SK-N-SH (cell line): ENCODE measurements at regions not wholly inside any gene's neighbourhood (a gene's known extent, or its start where the extent isn't known, plus 50 kb on each side); places are given as distances from the start of the nearest gene placed in this dataset.

Experiments
- EZH2phosphoT487 ChIP-seq: fragments of 200-600 bp; sonication (generic); IDR thresholded peaks from 2 replicates; pipeline ENCODE4 v1.6.1; 2017; ENCODE audit warnings: low read depth, mixed run types, mild to moderate bottlenecking, antibody characterized with exemption, moderate library complexity, borderline replicate concordance
- GABPA ChIP-seq: IDR thresholded peaks from 2 replicates; pipeline ENCODE4 v1.4.0; 2012; ENCODE audit warnings: low read depth, mild to moderate bottlenecking
- GATA2 ChIP-seq: sonication (generic); formaldehyde crosslinking; IDR thresholded peaks from 2 replicates; pipeline ENCODE4 v1.5.0; 2020; ENCODE audit warnings: mild to moderate bottlenecking, missing genetic modification reagents
- JUND ChIP-seq: IDR thresholded peaks from 2 replicates; pipeline ENCODE4 v1.4.0; 2012
- MXI1 ChIP-seq: IDR thresholded peaks from 2 replicates; pipeline ENCODE4 v1.6.1; 2012; ENCODE audit warnings: mild to moderate bottlenecking, low read depth, low read length, improper control_type of control experiment
- NRF1 ChIP-seq: IDR thresholded peaks from 2 replicates; pipeline ENCODE4 v1.6.1; 2012; ENCODE audit warnings: low read depth, mild to moderate bottlenecking, low read length
- POLR2AphosphoS5 ChIP-seq: IDR thresholded peaks from 2 replicates; pipeline ENCODE4 v1.6.1; 2012; ENCODE audit warnings: low read depth, low read length
- RAD21 ChIP-seq: IDR thresholded peaks from 2 replicates; pipeline ENCODE4 v1.6.1; 2012; ENCODE audit warnings: mild to moderate bottlenecking, low read length
- YY1 ChIP-seq: IDR thresholded peaks from 2 replicates; pipeline ENCODE4 v1.4.0; 2012; ENCODE audit warnings: low read depth, mild to moderate bottlenecking
- TF ChIP-seq, protein P1 (sequence below): fragments of 200-600 bp; sonication (generic); IDR thresholded peaks from 2 replicates; pipeline ENCODE4 v1.6.1; 2017; ENCODE audit warnings: antibody characterized with exemption, mild to moderate bottlenecking, moderate library complexity
- TF ChIP-seq, protein P2 (sequence below): IDR thresholded peaks from 2 replicates; pipeline ENCODE4 v1.6.1; 2012; ENCODE audit warnings: mild to moderate bottlenecking, low read depth, low read length, moderate library complexity
- TF ChIP-seq, protein P3 (sequence below): IDR thresholded peaks from 2 replicates; pipeline ENCODE4 v1.4.0; 2012; ENCODE audit warnings: low read depth
- TF ChIP-seq, protein P4 (sequence below): fragments of 150-350 bp; IDR thresholded peaks from 2 replicates; pipeline ENCODE4 v1.6.1; 2017; ENCODE audit warnings: antibody characterized with exemption, low read length, low read depth, borderline replicate concordance

DNA sequence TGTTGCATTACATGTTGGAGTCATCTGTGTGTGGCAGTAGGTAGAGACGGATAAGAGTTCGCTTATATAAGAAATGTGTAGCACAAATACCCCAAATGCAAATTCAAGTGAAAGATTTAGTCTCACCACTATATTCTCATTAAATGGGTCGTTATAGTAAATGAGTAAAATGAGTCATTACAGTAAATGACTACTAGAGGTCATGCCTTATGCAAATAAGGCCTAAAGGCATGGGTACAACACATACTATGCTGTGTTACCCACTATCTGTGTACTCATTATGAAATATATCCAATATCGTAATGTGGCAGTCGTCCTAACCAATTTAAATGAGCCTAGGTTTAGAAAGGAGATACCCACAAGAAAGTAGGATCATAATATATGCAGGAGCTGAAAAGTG, 1603.1 kb downstream of the C4orf33 start:
- TF ChIP-seq GABPA (no peak), NRF1 (no peak), GATA2 (CRISPR knock-in tag) (no peak), MXI1 (no peak), POLR2AphosphoS5 (no peak), YY1 (no peak), EZH2phosphoT487 (no peak), JUND (no peak), RAD21 (no peak)
- TF ChIP-seq, protein P1, sequence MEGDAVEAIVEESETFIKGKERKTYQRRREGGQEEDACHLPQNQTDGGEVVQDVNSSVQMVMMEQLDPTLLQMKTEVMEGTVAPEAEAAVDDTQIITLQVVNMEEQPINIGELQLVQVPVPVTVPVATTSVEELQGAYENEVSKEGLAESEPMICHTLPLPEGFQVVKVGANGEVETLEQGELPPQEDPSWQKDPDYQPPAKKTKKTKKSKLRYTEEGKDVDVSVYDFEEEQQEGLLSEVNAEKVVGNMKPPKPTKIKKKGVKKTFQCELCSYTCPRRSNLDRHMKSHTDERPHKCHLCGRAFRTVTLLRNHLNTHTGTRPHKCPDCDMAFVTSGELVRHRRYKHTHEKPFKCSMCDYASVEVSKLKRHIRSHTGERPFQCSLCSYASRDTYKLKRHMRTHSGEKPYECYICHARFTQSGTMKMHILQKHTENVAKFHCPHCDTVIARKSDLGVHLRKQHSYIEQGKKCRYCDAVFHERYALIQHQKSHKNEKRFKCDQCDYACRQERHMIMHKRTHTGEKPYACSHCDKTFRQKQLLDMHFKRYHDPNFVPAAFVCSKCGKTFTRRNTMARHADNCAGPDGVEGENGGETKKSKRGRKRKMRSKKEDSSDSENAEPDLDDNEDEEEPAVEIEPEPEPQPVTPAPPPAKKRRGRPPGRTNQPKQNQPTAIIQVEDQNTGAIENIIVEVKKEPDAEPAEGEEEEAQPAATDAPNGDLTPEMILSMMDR = no peak
- TF ChIP-seq, protein P2, sequence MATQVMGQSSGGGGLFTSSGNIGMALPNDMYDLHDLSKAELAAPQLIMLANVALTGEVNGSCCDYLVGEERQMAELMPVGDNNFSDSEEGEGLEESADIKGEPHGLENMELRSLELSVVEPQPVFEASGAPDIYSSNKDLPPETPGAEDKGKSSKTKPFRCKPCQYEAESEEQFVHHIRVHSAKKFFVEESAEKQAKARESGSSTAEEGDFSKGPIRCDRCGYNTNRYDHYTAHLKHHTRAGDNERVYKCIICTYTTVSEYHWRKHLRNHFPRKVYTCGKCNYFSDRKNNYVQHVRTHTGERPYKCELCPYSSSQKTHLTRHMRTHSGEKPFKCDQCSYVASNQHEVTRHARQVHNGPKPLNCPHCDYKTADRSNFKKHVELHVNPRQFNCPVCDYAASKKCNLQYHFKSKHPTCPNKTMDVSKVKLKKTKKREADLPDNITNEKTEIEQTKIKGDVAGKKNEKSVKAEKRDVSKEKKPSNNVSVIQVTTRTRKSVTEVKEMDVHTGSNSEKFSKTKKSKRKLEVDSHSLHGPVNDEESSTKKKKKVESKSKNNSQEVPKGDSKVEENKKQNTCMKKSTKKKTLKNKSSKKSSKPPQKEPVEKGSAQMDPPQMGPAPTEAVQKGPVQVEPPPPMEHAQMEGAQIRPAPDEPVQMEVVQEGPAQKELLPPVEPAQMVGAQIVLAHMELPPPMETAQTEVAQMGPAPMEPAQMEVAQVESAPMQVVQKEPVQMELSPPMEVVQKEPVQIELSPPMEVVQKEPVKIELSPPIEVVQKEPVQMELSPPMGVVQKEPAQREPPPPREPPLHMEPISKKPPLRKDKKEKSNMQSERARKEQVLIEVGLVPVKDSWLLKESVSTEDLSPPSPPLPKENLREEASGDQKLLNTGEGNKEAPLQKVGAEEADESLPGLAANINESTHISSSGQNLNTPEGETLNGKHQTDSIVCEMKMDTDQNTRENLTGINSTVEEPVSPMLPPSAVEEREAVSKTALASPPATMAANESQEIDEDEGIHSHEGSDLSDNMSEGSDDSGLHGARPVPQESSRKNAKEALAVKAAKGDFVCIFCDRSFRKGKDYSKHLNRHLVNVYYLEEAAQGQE = no peak
- TF ChIP-seq, protein P3, sequence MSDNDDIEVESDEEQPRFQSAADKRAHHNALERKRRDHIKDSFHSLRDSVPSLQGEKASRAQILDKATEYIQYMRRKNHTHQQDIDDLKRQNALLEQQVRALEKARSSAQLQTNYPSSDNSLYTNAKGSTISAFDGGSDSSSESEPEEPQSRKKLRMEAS = no peak
- TF ChIP-seq, protein P4, sequence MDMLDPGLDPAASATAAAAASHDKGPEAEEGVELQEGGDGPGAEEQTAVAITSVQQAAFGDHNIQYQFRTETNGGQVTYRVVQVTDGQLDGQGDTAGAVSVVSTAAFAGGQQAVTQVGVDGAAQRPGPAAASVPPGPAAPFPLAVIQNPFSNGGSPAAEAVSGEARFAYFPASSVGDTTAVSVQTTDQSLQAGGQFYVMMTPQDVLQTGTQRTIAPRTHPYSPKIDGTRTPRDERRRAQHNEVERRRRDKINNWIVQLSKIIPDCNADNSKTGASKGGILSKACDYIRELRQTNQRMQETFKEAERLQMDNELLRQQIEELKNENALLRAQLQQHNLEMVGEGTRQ = no peak
